A549 (cell line): ENCODE measurements at regions not wholly inside any gene's neighbourhood (a gene's known extent, or its start where the extent isn't known, plus 50 kb on each side); places are given as distances from the start of the nearest gene placed in this dataset.

ENCODE experiments used
- ATAC-seq, 2 experiments: fragments of 200-7000 bp in 1 of 2; fragments of >200 bp in 1 of 2; cut with Nextera tagmentation in 1 of 2; cut with Tn5 transposase in 1 of 2; 3 replicates each; pipeline versions ENCODE4 v1.8.0 to v1.9.1; 2018 to 2020; ENCODE audit warnings: mild to moderate bottlenecking in 1 of 2, moderate library complexity in 1 of 2
- CTCF ChIA-PET: fragments of 300-600 bp; sonication (Branson Sonifier 250); formaldehyde crosslinking; extraction: SDS; loops from one replicate; lab custom pipeline; 2021; ENCODE audit warnings: antibody characterized with exemption, inconsistent platforms; lab: Yijun Ruan, JAX
- POLR2A ChIA-PET: fragments of 350-600 bp; formaldehyde crosslinking; extraction: SDS; loops from one replicate; lab custom pipeline; 2021; ENCODE audit warnings: antibody characterized with exemption, inconsistent platforms; lab: Yijun Ruan, JAX
- DNase-seq, 2 experiments: peaks; one replicate each; pipeline versions ENCODE4 v3.0.0 to v3.0.0-alpha.2; 2011 to 2016; ENCODE audit warnings: low read depth in 1 of 2, low spot score in 1 of 2
- FAIRE-seq: peaks from 2 replicates; lab custom pipeline; 2011; peaks lifted over from hg19 to GRCh38; lab: Jason Lieb, UNC
- H3K27ac ChIP-seq, 2 experiments: fragments of >200 bp; sonication (Bioruptor Twin); formaldehyde crosslinking; 3 replicates each; pipeline ENCODE4 v1.5.1; 2016 to 2017
- H3K4me1 ChIP-seq: fragments of >200 bp; sonication (Bioruptor Twin); formaldehyde crosslinking; 3 replicates; pipeline ENCODE4 v1.6.1; 2016
- H3K4me2 ChIP-seq: fragments of >200 bp; sonication (Bioruptor Twin); formaldehyde crosslinking; 3 replicates; pipeline ENCODE4 v1.6.1; 2016
- H3K4me3 ChIP-seq: fragments of >200 bp; sonication (Bioruptor Twin); formaldehyde crosslinking; 3 replicates; pipeline ENCODE4 v1.5.1; 2016
- H3K9me3 ChIP-seq: fragments of >200 bp; sonication (Bioruptor Twin); formaldehyde crosslinking; 3 replicates; pipeline ENCODE4 v1.6.1; 2016
- CHD2 ChIP-seq: fragments of 150-350 bp; IDR thresholded peaks from 2 replicates; pipeline ENCODE4 v1.6.1; 2014; ENCODE audit warnings: low read length; ENCODE audit not compliant: partially characterized antibody
- EHF ChIP-seq: fragments of 250-450 bp; sonication (Bioruptor Pico); IDR thresholded peaks from 2 replicates; pipeline ENCODE4 v1.5.0; 2020; ENCODE audit warnings: mild to moderate bottlenecking
- EP300 ChIP-seq, 2 experiments: fragments of >200 bp; sonication (Bioruptor Twin); formaldehyde crosslinking; IDR thresholded peaks; 2 replicates in 1 of 2; 3 replicates in 1 of 2; pipeline ENCODE4 v1.6.1; 2016 to 2017
- FOSB ChIP-seq: fragments of 250-450 bp; sonication (Bioruptor Pico); IDR thresholded peaks from 2 replicates; pipeline ENCODE4 v1.5.0; 2020; ENCODE audit warnings: mild to moderate bottlenecking, moderate library complexity
- HEYL ChIP-seq: fragments of 250-450 bp; sonication (Bioruptor Pico); IDR thresholded peaks from 2 replicates; pipeline ENCODE4 v1.8.0; 2021; ENCODE audit warnings: mild to moderate bottlenecking, moderate library complexity
- JUN ChIP-seq, 2 experiments: fragments of >200 bp; sonication (Bioruptor Twin); formaldehyde crosslinking; IDR thresholded peaks; 2 replicates in 1 of 2; 3 replicates in 1 of 2; pipeline ENCODE4 v1.6.1; 2016 to 2017
- MAFK ChIP-seq: fragments of 450-650 bp; IDR thresholded peaks from 2 replicates; pipeline ENCODE4 v1.6.1; 2014; ENCODE audit not compliant: partially characterized antibody
- MAX ChIP-seq: IDR thresholded peaks from 2 replicates; pipeline ENCODE4 v1.6.1; 2012
- MAZ ChIP-seq: fragments of 150-350 bp; IDR thresholded peaks from 2 replicates; pipeline ENCODE4 v1.6.1; 2014; ENCODE audit warnings: antibody characterized with exemption, low read depth, low read length, borderline replicate concordance
- NPAS2 ChIP-seq: fragments of 250-450 bp; sonication (Bioruptor Pico); IDR thresholded peaks from 2 replicates; pipeline ENCODE4 v1.8.0; 2022; ENCODE audit warnings: mild to moderate bottlenecking, moderate library complexity, borderline replicate concordance
- POLR2AphosphoS2 ChIP-seq: conservative IDR thresholded peaks from 2 replicates; pipeline ENCODE4 v1.6.1; 2012; ENCODE audit warnings: low read length, improper control_type of control experiment, inconsistent platforms
- RARB ChIP-seq: fragments of 250-450 bp; sonication (Bioruptor Pico); IDR thresholded peaks from 2 replicates; pipeline ENCODE4 v1.8.0; 2021; ENCODE audit warnings: mild to moderate bottlenecking, moderate library complexity
- REST ChIP-seq: fragments of 200-600 bp; sonication (generic); IDR thresholded peaks from 2 replicates; pipeline ENCODE4 v1.6.1; 2016; ENCODE audit warnings: antibody characterized with exemption, mild to moderate bottlenecking, moderate library complexity
- RFX5 ChIP-seq: fragments of 450-650 bp; IDR thresholded peaks from 2 replicates; pipeline ENCODE4 v1.7.1; 2014; ENCODE audit warnings: antibody characterized with exemption, mild to moderate bottlenecking, moderate library complexity
- TP53 ChIP-seq: fragments of 250-450 bp; sonication (Bioruptor Pico); IDR thresholded peaks from 2 replicates; pipeline ENCODE4 v1.5.0; 2021; ENCODE audit warnings: mild to moderate bottlenecking, moderate library complexity
- USF2 ChIP-seq: fragments of 450-650 bp; IDR thresholded peaks from 2 replicates; pipeline ENCODE4 v1.6.1; 2014; ENCODE audit warnings: antibody characterized with exemption
- ZC3H11A ChIP-seq: fragments of 450-650 bp; IDR thresholded peaks from 2 replicates; pipeline ENCODE4 v1.6.1; 2014; ENCODE audit warnings: antibody characterized with exemption, mild to moderate bottlenecking
- ZNF302 ChIP-seq: fragments of 250-450 bp; sonication (Bioruptor Pico); IDR thresholded peaks from 2 replicates; pipeline ENCODE4 v1.9.0; 2021; ENCODE audit warnings: inconsistent platforms, mild to moderate bottlenecking, moderate library complexity
- WGBS: methylation state at CpG from one replicate; pipeline ENCODE4 v1.1.6; 2017; ENCODE audit errors: missing lambda C conversion rate; 5-methylcytosine and 5-hydroxymethylcytosine counted together
- TF ChIP-seq, protein P1 (sequence below): fragments of 150-350 bp; IDR thresholded peaks from 2 replicates; pipeline ENCODE4 v1.6.1; 2014; ENCODE audit warnings: low read depth, mild to moderate bottlenecking, low read length
- TF ChIP-seq, protein P2 (sequence below): fragments of >200 bp; sonication (Bioruptor Twin); formaldehyde crosslinking; IDR thresholded peaks from 3 replicates; pipeline ENCODE4 v1.5.1; 2016

DNA sequence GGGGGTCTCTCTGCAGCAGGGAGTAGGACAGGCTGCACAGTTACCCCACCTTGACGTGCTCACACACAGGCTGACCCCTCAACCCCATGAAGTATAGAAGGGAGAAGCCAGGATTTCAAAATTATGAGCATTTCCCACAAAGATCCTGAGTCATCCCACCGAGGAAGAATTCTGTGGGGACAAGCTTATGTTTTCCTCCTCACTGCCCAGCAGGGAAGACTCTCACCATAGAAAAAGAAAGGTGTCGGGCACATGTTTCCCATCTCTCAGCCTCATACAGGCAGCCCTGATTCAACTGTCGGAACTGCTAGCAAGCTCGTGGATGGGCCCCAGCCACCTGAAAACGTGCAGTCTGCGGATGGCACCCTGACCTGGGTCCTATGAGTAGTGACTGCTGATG is 499.7 kb upstream of the MKI67 start:
- DNase-seq (no peak), ATAC-seq (no peak), FAIRE-seq (no peak)
- Histone ChIP-seq H3K27ac (no peak overlapping the region), H3K4me2 (no peak overlapping the region), H3K4me3 (no peak overlapping the region), H3K9me3 (no peaks in the 10 kb centered on the region), H3K4me1 (no peaks in the 10 kb centered on the region)
- POLR2A ChIA-PET, result no interaction called here
- WGBS, result 23% methylated on average over 7 of the region's 7 CpGs
- CTCF ChIA-PET, result no interaction called here
- TF ChIP-seq FOSB (CRISPR knock-in tag) (no peak), RFX5 (no peak), ZNF302 (CRISPR knock-in tag) (no peak), MAX (no peak), NPAS2 (CRISPR knock-in tag) (no peak), TP53 (CRISPR knock-in tag) (no peak), MAZ (no peak), REST (no peak), USF2 (no peak), MAFK (no peak), EP300 (IDR thresholded peaks at IDR 0.05) (no peak), POLR2AphosphoS2 (no peak)
- TF ChIP-seq, protein P1, sequence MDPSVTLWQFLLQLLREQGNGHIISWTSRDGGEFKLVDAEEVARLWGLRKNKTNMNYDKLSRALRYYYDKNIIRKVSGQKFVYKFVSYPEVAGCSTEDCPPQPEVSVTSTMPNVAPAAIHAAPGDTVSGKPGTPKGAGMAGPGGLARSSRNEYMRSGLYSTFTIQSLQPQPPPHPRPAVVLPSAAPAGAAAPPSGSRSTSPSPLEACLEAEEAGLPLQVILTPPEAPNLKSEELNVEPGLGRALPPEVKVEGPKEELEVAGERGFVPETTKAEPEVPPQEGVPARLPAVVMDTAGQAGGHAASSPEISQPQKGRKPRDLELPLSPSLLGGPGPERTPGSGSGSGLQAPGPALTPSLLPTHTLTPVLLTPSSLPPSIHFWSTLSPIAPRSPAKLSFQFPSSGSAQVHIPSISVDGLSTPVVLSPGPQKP, result no peak

- FAIRE-seq, result no peak
- TF ChIP-seq CHD2 (no peak), NPAS2 (CRISPR knock-in tag) (no peak), RARB (CRISPR knock-in tag) (no peak), EHF (CRISPR knock-in tag) (no peak), ZC3H11A (no peak), HEYL (no peak), JUN (IDR thresholded peaks at IDR 0.05) (no peak), ZNF302 (CRISPR knock-in tag) (no peak)
- TF ChIP-seq, protein P2, sequence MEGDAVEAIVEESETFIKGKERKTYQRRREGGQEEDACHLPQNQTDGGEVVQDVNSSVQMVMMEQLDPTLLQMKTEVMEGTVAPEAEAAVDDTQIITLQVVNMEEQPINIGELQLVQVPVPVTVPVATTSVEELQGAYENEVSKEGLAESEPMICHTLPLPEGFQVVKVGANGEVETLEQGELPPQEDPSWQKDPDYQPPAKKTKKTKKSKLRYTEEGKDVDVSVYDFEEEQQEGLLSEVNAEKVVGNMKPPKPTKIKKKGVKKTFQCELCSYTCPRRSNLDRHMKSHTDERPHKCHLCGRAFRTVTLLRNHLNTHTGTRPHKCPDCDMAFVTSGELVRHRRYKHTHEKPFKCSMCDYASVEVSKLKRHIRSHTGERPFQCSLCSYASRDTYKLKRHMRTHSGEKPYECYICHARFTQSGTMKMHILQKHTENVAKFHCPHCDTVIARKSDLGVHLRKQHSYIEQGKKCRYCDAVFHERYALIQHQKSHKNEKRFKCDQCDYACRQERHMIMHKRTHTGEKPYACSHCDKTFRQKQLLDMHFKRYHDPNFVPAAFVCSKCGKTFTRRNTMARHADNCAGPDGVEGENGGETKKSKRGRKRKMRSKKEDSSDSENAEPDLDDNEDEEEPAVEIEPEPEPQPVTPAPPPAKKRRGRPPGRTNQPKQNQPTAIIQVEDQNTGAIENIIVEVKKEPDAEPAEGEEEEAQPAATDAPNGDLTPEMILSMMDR, result no peak
Measured at GRCh38 chr10:128626397-128627000, 500.3 kb upstream of the MKI67 start.

More at GRCh38 chr10:128626397-128627000, 500.3 kb upstream of the MKI67 start:
- ChIA-PET POLR2A (no interaction called here), CTCF (no interaction called here)
- DNase-seq (no peak), ATAC-seq (no peak)
- no peaks in the 10 kb centered on the region for H3K9me3 ChIP-seq
- WGBS, result 55% methylated on average over 6 of the region's 6 CpGs
- H3K4me1 ChIP-seq, result no peaks in the 10 kb centered on the region
- no peak overlapping the region for H3K4me2 ChIP-seq
- no peak overlapping the region for H3K27ac ChIP-seq
- no peak overlapping the region for H3K4me3 ChIP-seq
